Ectodermal cell (in vitro differentiated cells): ENCODE measurements at regions not wholly inside any gene's neighbourhood (a gene's known extent, or its start where the extent isn't known, plus 50 kb on each side); places are given as distances from the start of the nearest gene placed in this dataset.

Experiments
- H3K27ac ChIP-seq: 2 replicates; pipeline ENCODE4 v1.7.0; 2013; ENCODE audit warnings: mild to moderate bottlenecking, low read depth, low read length; ENCODE audit not compliant: insufficient read depth, poor library complexity, severe bottlenecking
- H3K27me3 ChIP-seq: 2 replicates; pipeline ENCODE4 v1.7.0; 2013; ENCODE audit warnings: mild to moderate bottlenecking, low read length; ENCODE audit not compliant: insufficient read depth, control insufficient read depth, poor library complexity, severe bottlenecking
- H3K36me3 ChIP-seq: one replicate; pipeline ENCODE4 v1.7.0; 2013; ENCODE audit warnings: low read length; ENCODE audit not compliant: control insufficient read depth, insufficient read depth
- H3K4me1 ChIP-seq: one replicate; pipeline ENCODE4 v1.7.0; 2013; ENCODE audit warnings: low read length; ENCODE audit not compliant: control insufficient read depth, insufficient read depth
- H3K4me3 ChIP-seq: 2 replicates; pipeline ENCODE4 v1.7.0; 2013; ENCODE audit warnings: low read depth, low read length, control low read depth; ENCODE audit not compliant: insufficient read depth
- H3K9me3 ChIP-seq: 2 replicates; pipeline ENCODE4 v1.7.0; 2013; ENCODE audit warnings: mild to moderate bottlenecking, low read length, moderate library complexity; ENCODE audit not compliant: control insufficient read depth
- WGBS, 2 experiments: methylation state at CpG; one replicate each; pipeline ENCODE4 v1.1.7; 2013; ENCODE audit warnings: missing lambda C conversion rate in 2 of 2; 5-methylcytosine and 5-hydroxymethylcytosine counted together

- H3K9me3 ChIP-seq, result no peaks in the 10 kb centered on the region
- WGBS, 2 experiments, result 88 to 94% methylated on average over 6 of the region's 6 CpGs
- H3K4me1 ChIP-seq, result peaks cover 12% of the 10 kb centered on the region
- H3K27me3 ChIP-seq, result no peaks in the 10 kb centered on the region
- no peak overlapping the region for H3K27ac ChIP-seq
- H3K4me3 ChIP-seq, result no peak overlapping the region
- no peaks in the 10 kb centered on the region for H3K36me3 ChIP-seq
Measured at GRCh38 chr2:150591496-150592285, 104.2 kb upstream of the RND3 start.

- WGBS, 2 experiments, result 86 to 93% methylated on average over 1 to 2 of the region's 2 CpGs
- no peak overlapping the region for H3K27ac ChIP-seq
- H3K27me3 ChIP-seq, result no peaks in the 10 kb centered on the region
- peaks cover 12% of the 10 kb centered on the region for H3K4me1 ChIP-seq
- no peak overlapping the region for H3K4me3 ChIP-seq
- no peaks in the 10 kb centered on the region for H3K9me3 ChIP-seq
- no peaks in the 10 kb centered on the region for H3K36me3 ChIP-seq
Measured at GRCh38 chr2:150589681-150590080, 102.2 kb upstream of the RND3 start.

- H3K4me1 ChIP-seq, result peaks cover 12% of the 10 kb centered on the region
- no peaks in the 10 kb centered on the region for H3K36me3 ChIP-seq
- no peak overlapping the region for H3K4me3 ChIP-seq
- no peaks in the 10 kb centered on the region for H3K9me3 ChIP-seq
- no peak overlapping the region for H3K27ac ChIP-seq
- H3K27me3 ChIP-seq, result no peaks in the 10 kb centered on the region
- WGBS, 2 experiments, result 88 to 93% methylated on average over 2 of the region's 2 CpGs
Measured at GRCh38 chr2:150588506-150588870, 101.0 kb upstream of the RND3 start.

GRCh38 chr2:150587547-150588505 lies 100.4 kb upstream of the RND3 start:
- no peaks in the 10 kb centered on the region for H3K27me3 ChIP-seq
- no peaks in the 10 kb centered on the region for H3K9me3 ChIP-seq
- H3K4me1 ChIP-seq, result peaks cover 12% of the 10 kb centered on the region
- H3K4me3 ChIP-seq, result no peak overlapping the region
- no peaks in the 10 kb centered on the region for H3K36me3 ChIP-seq
- 78 to 79% methylated on average over 10 of the region's 10 CpGs for WGBS, 2 experiments
- no peak overlapping the region for H3K27ac ChIP-seq

GRCh38 chr2:150586858-150587257 lies 99.4 kb upstream of the RND3 start:
- WGBS, 2 experiments, result 98 to 99% methylated on average over 3 of the region's 3 CpGs
- Histone ChIP-seq H3K4me1 (peaks cover 12% of the 10 kb centered on the region), H3K27ac (no peak overlapping the region), H3K36me3 (no peaks in the 10 kb centered on the region), H3K9me3 (no peaks in the 10 kb centered on the region), H3K4me3 (no peak overlapping the region), H3K27me3 (no peaks in the 10 kb centered on the region)

- Histone ChIP-seq H3K4me1 (peaks cover 12% of the 10 kb centered on the region), H3K27ac (no peak overlapping the region), H3K36me3 (no peaks in the 10 kb centered on the region), H3K27me3 (no peaks in the 10 kb centered on the region), H3K9me3 (no peaks in the 10 kb centered on the region), H3K4me3 (no peak overlapping the region)
- WGBS, 2 experiments, result 93 to 96% methylated on average over 4 of the region's 4 CpGs
Measured at GRCh38 chr2:150585221-150585971, 97.9 kb upstream of the RND3 start.

- Histone ChIP-seq H3K27ac (no peak overlapping the region), H3K9me3 (no peaks in the 10 kb centered on the region), H3K4me3 (no peak overlapping the region), H3K27me3 (no peaks in the 10 kb centered on the region), H3K36me3 (no peaks in the 10 kb centered on the region), H3K4me1 (peaks cover 12% of the 10 kb centered on the region)
- WGBS, 2 experiments, result 90 to 92% methylated on average over 4 of the region's 4 CpGs
Measured at GRCh38 chr2:150584081-150584480, 96.6 kb upstream of the RND3 start.

- Histone ChIP-seq H3K36me3 (no peaks in the 10 kb centered on the region), H3K4me1 (no peaks in the 10 kb centered on the region), H3K4me3 (no peak overlapping the region), H3K27ac (no peak overlapping the region), H3K9me3 (no peaks in the 10 kb centered on the region), H3K27me3 (no peaks in the 10 kb centered on the region)
- 92 to 97% methylated on average over 5 of the region's 5 CpGs for WGBS, 2 experiments
Measured at GRCh38 chr2:150581717-150582472, 94.4 kb upstream of the RND3 start.

GRCh38 chr2:150578481-150578880 lies 91.0 kb upstream of the RND3 start:
- H3K36me3 ChIP-seq, result no peaks in the 10 kb centered on the region
- WGBS, 2 experiments, result 90 to 94% methylated on average over 2 of the region's 2 CpGs

More at GRCh38 chr2:150578481-150578880, 91.0 kb upstream of the RND3 start:
- H3K27ac ChIP-seq, result no peak overlapping the region
- H3K4me3 ChIP-seq, result no peak overlapping the region
- H3K27me3 ChIP-seq, result no peaks in the 10 kb centered on the region
- no peaks in the 10 kb centered on the region for H3K4me1 ChIP-seq
- H3K9me3 ChIP-seq, result no peaks in the 10 kb centered on the region
